ENCODE measurements at regions not wholly inside any gene's neighbourhood (a gene's known extent, or its start where the extent isn't known, plus 50 kb on each side); places are given as distances from the start of the nearest gene placed in this dataset.

GRCh38 chr3:107251819-107252218 is 125.4 kb upstream of the CCDC54 start:
- no peak overlapping the region for H3K9ac ChIP-seq (ENCODE audit: low read length)
- H3K9me3 ChIP-seq (ENCODE audit: control insufficient read depth, low read length): no peaks in the 10 kb centered on the region
- no peak overlapping the region for H3K4me3 ChIP-seq (ENCODE audit: low read length)
- no peak for DNase-seq (ENCODE audit: low read depth)
- H3K36me3 ChIP-seq (ENCODE audit: control insufficient read depth, insufficient read depth, low read length, severe bottlenecking): peaks cover 8% of the 10 kb centered on the region
- H3K4me1 ChIP-seq (ENCODE audit: control insufficient read depth, insufficient read depth, low read length): no peaks in the 10 kb centered on the region
- no peaks in the 10 kb centered on the region for H3K27me3 ChIP-seq (replicated peaks; ENCODE audit: control insufficient read depth, insufficient read depth, low read length)

GRCh38 chr3:107256963-107257362 is 120.3 kb upstream of the CCDC54 start:
- Histone ChIP-seq H3K27me3 (replicated peaks; ENCODE audit: control insufficient read depth, insufficient read depth, low read length) (no peaks in the 10 kb centered on the region), H3K4me3 (ENCODE audit: low read length) (no peak overlapping the region), H3K9me3 (ENCODE audit: control insufficient read depth, low read length) (no peaks in the 10 kb centered on the region), H3K9ac (ENCODE audit: low read length) (no peak overlapping the region), H3K4me1 (ENCODE audit: control insufficient read depth, insufficient read depth, low read length) (no peaks in the 10 kb centered on the region), H3K36me3 (ENCODE audit: control insufficient read depth, insufficient read depth, low read length, severe bottlenecking) (no peaks in the 10 kb centered on the region)
- no peak for DNase-seq (ENCODE audit: low read depth)

GRCh38 chr3:107258300-107258699 is 118.9 kb upstream of the CCDC54 start:
- Histone ChIP-seq H3K4me1 (ENCODE audit: control insufficient read depth, insufficient read depth, low read length) (no peaks in the 10 kb centered on the region), H3K9me3 (ENCODE audit: control insufficient read depth, low read length) (no peaks in the 10 kb centered on the region), H3K27me3 (replicated peaks; ENCODE audit: control insufficient read depth, insufficient read depth, low read length) (no peaks in the 10 kb centered on the region), H3K9ac (ENCODE audit: low read length) (no peak overlapping the region), H3K36me3 (ENCODE audit: control insufficient read depth, insufficient read depth, low read length, severe bottlenecking) (no peaks in the 10 kb centered on the region), H3K4me3 (ENCODE audit: low read length) (no peak overlapping the region)
- no peak for DNase-seq (ENCODE audit: low read depth)

GRCh38 chr3:107260207-107260606 is 117.0 kb upstream of the CCDC54 start:
- Histone ChIP-seq H3K9ac (ENCODE audit: low read length) (no peak overlapping the region), H3K27me3 (replicated peaks; ENCODE audit: control insufficient read depth, insufficient read depth, low read length) (no peaks in the 10 kb centered on the region), H3K9me3 (ENCODE audit: control insufficient read depth, low read length) (no peaks in the 10 kb centered on the region), H3K4me1 (ENCODE audit: control insufficient read depth, insufficient read depth, low read length) (peaks cover 4% of the 10 kb centered on the region), H3K36me3 (ENCODE audit: control insufficient read depth, insufficient read depth, low read length, severe bottlenecking) (no peaks in the 10 kb centered on the region), H3K4me3 (ENCODE audit: low read length) (no peak overlapping the region)
- DNase-seq (ENCODE audit: low read depth): peak; percentile 72

- Histone ChIP-seq H3K9me3 (ENCODE audit: control insufficient read depth, low read length) (no peaks in the 10 kb centered on the region), H3K4me3 (ENCODE audit: low read length) (peak overlapping the region; percentile 83)
- peak; percentile 39 for DNase-seq (ENCODE audit: low read depth)
Measured at GRCh38 chr3:107263269-107264021, 113.8 kb upstream of the CCDC54 start.

GRCh38 chr3:107264888-107265287 is 112.4 kb upstream of the CCDC54 start:
- DNase-seq (ENCODE audit: low read depth): no peak

More at GRCh38 chr3:107263269-107264021, 113.8 kb upstream of the CCDC54 start:
- H3K27me3 ChIP-seq (replicated peaks; ENCODE audit: control insufficient read depth, insufficient read depth, low read length): no peaks in the 10 kb centered on the region
- peak overlapping the region; percentile 70 for H3K9ac ChIP-seq (ENCODE audit: low read length)
- H3K4me1 ChIP-seq (ENCODE audit: control insufficient read depth, insufficient read depth, low read length): peaks cover 4% of the 10 kb centered on the region
- H3K36me3 ChIP-seq (ENCODE audit: control insufficient read depth, insufficient read depth, low read length, severe bottlenecking): no peaks in the 10 kb centered on the region

GRCh38 chr3:107265526-107265925 is 111.7 kb upstream of the CCDC54 start:
- Histone ChIP-seq H3K27me3 (replicated peaks; ENCODE audit: control insufficient read depth, insufficient read depth, low read length) (no peaks in the 10 kb centered on the region), H3K4me1 (ENCODE audit: control insufficient read depth, insufficient read depth, low read length) (peaks cover 4% of the 10 kb centered on the region)
- no peak for DNase-seq (ENCODE audit: low read depth)

More at GRCh38 chr3:107264888-107265287, 112.4 kb upstream of the CCDC54 start:
- Histone ChIP-seq H3K27me3 (replicated peaks; ENCODE audit: control insufficient read depth, insufficient read depth, low read length) (no peaks in the 10 kb centered on the region), H3K9ac (ENCODE audit: low read length) (no peak overlapping the region), H3K36me3 (ENCODE audit: control insufficient read depth, insufficient read depth, low read length, severe bottlenecking) (no peaks in the 10 kb centered on the region), H3K9me3 (ENCODE audit: control insufficient read depth, low read length) (no peaks in the 10 kb centered on the region), H3K4me3 (ENCODE audit: low read length) (no peak overlapping the region), H3K4me1 (ENCODE audit: control insufficient read depth, insufficient read depth, low read length) (peaks cover 4% of the 10 kb centered on the region)

GRCh38 chr3:107268469-107268868 is 108.8 kb upstream of the CCDC54 start:
- Histone ChIP-seq H3K36me3 (ENCODE audit: control insufficient read depth, insufficient read depth, low read length, severe bottlenecking) (no peaks in the 10 kb centered on the region), H3K4me3 (ENCODE audit: low read length) (no peak overlapping the region), H3K9me3 (ENCODE audit: control insufficient read depth, low read length) (no peaks in the 10 kb centered on the region), H3K4me1 (ENCODE audit: control insufficient read depth, insufficient read depth, low read length) (peaks cover 3% of the 10 kb centered on the region), H3K27me3 (replicated peaks; ENCODE audit: control insufficient read depth, insufficient read depth, low read length) (no peaks in the 10 kb centered on the region), H3K9ac (ENCODE audit: low read length) (no peak overlapping the region)
- DNase-seq (ENCODE audit: low read depth): no peak

More at GRCh38 chr3:107265526-107265925, 111.7 kb upstream of the CCDC54 start:
- no peak overlapping the region for H3K4me3 ChIP-seq (ENCODE audit: low read length)
- no peaks in the 10 kb centered on the region for H3K36me3 ChIP-seq (ENCODE audit: control insufficient read depth, insufficient read depth, low read length, severe bottlenecking)
- no peaks in the 10 kb centered on the region for H3K9me3 ChIP-seq (ENCODE audit: control insufficient read depth, low read length)
- H3K9ac ChIP-seq (ENCODE audit: low read length): no peak overlapping the region

GRCh38 chr3:107269136-107269535 is 108.1 kb upstream of the CCDC54 start:
- DNase-seq (ENCODE audit: low read depth): no peak
- Histone ChIP-seq H3K27me3 (replicated peaks; ENCODE audit: control insufficient read depth, insufficient read depth, low read length) (no peaks in the 10 kb centered on the region), H3K36me3 (ENCODE audit: control insufficient read depth, insufficient read depth, low read length, severe bottlenecking) (no peaks in the 10 kb centered on the region), H3K4me1 (ENCODE audit: control insufficient read depth, insufficient read depth, low read length) (no peaks in the 10 kb centered on the region), H3K4me3 (ENCODE audit: low read length) (no peak overlapping the region), H3K9me3 (ENCODE audit: control insufficient read depth, low read length) (no peaks in the 10 kb centered on the region), H3K9ac (ENCODE audit: low read length) (no peak overlapping the region)

- peak; percentile 85 for DNase-seq (ENCODE audit: low read depth)
- H3K27me3 ChIP-seq (replicated peaks; ENCODE audit: control insufficient read depth, insufficient read depth, low read length): no peaks in the 10 kb centered on the region
- H3K4me1 ChIP-seq (ENCODE audit: control insufficient read depth, insufficient read depth, low read length): no peaks in the 10 kb centered on the region
- H3K4me3 ChIP-seq (ENCODE audit: low read length): no peak overlapping the region
- H3K9me3 ChIP-seq (ENCODE audit: control insufficient read depth, low read length): no peaks in the 10 kb centered on the region
- H3K9ac ChIP-seq (ENCODE audit: low read length): no peak overlapping the region
- H3K36me3 ChIP-seq (ENCODE audit: control insufficient read depth, insufficient read depth, low read length, severe bottlenecking): no peaks in the 10 kb centered on the region
Measured at GRCh38 chr3:107271787-107272387, 105.4 kb upstream of the CCDC54 start.

GRCh38 chr3:107272471-107272870 is 104.8 kb upstream of the CCDC54 start:
- Histone ChIP-seq H3K9ac (ENCODE audit: low read length) (no peak overlapping the region), H3K36me3 (ENCODE audit: control insufficient read depth, insufficient read depth, low read length, severe bottlenecking) (no peaks in the 10 kb centered on the region), H3K27me3 (replicated peaks; ENCODE audit: control insufficient read depth, insufficient read depth, low read length) (no peaks in the 10 kb centered on the region), H3K9me3 (ENCODE audit: control insufficient read depth, low read length) (no peaks in the 10 kb centered on the region), H3K4me1 (ENCODE audit: control insufficient read depth, insufficient read depth, low read length) (no peaks in the 10 kb centered on the region), H3K4me3 (ENCODE audit: low read length) (no peak overlapping the region)
- DNase-seq (ENCODE audit: low read depth): no peak
